Hematopoietic multipotent progenitor cell treated with erythropoietin and hydrocortisone succinate and interleukin-3 and kit ligand, for 17 days (in vitro differentiated cells): ENCODE measurements at regions not wholly inside any gene's neighbourhood (a gene's known extent, or its start where the extent isn't known, plus 50 kb on each side); places are given as distances from the start of the nearest gene placed in this dataset.
"Not testable (repeated sequence)": the region's sequence is repeated elsewhere in the genome, so short reads cannot be mapped to it uniquely, and the experiment has no call there.

Experiments used
- DNase-seq: peaks from one replicate; pipeline ENCODE4 v3.0.0-alpha.2; 2015; ENCODE audit warnings: low spot score

- DNase-seq: no peak
These were observed 1125.7 kb upstream of the GOT2 start for GRCh38 chr16:59859676-59860402.

- no peak for DNase-seq
These were observed 1120.8 kb upstream of the GOT2 start for GRCh38 chr16:59854846-59855439.

DNA sequence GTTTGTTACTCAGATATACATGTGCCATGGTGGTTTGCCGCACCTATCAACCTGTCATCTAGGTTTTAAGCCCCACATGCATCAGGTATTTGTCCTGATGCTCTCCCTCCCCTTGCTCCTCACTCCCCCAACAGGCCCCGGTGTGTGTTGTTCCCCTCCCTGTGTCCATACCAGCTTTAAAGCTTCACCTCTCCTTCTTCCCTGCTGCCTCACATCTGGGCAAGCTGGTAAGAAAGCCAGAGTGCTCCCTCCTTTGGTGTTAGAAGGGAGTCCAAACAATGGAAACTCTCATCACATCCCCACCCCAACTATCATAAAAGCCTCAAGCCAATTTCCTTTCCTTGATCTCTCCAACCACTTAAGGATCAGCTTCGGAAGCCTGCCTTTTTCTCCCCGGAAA, 1115.6 kb upstream of the GOT2 start:
- no peak for DNase-seq

GRCh38 chr16:59848296-59848695, 1114.2 kb upstream of the GOT2 start:
- DNase-seq: no peak

DNA sequence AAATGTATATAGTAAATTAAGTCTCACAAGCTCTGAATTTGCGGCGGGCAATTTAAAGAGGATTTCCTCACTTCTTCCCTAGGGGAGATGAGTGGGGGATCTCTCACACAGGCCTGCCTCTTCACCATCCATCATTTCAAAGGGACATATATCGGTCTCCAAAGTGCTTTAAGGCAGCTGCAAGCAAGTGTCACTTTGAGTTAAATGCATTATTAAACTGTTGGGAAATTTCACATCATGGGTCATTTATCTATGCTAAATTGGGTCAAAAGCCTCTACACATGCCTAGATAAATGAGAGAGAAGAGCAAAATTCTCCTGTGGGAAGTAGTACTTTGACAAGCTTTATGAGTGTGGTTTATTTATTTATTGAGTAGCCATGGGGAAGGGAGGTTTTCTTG, 1106.1 kb upstream of the GOT2 start:
- no peak for DNase-seq

- no peak for DNase-seq
These were observed 1092.7 kb upstream of the GOT2 start for GRCh38 chr16:59826767-59827166.

DNA sequence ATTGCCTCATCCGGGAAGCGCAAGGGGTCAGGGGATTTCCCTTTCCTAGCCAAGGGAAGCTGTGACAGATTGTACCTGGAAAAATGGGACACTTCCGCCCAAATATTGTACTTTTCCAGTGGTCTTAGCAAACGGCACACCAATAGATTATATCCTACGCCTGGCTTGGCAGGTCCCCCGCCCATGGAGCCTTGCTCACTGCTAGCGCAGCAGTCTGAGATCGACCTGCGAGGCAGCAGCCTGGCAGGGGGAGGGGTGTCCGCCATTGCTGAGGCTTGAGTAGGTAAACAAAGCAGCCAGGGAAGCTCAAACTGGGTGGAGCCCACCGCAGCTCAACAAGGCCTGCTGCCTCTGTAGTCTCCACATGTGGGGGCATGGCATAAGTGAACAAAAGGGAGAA, 1075.4 kb upstream of the GOT2 start:
- DNase-seq: not testable (repeated sequence)

GRCh38 chr16:59783191-59783590, 1049.1 kb upstream of the GOT2 start:
- no peak for DNase-seq

- no peak for DNase-seq
These were observed 1039.2 kb upstream of the GOT2 start for GRCh38 chr16:59773330-59773729.

DNA sequence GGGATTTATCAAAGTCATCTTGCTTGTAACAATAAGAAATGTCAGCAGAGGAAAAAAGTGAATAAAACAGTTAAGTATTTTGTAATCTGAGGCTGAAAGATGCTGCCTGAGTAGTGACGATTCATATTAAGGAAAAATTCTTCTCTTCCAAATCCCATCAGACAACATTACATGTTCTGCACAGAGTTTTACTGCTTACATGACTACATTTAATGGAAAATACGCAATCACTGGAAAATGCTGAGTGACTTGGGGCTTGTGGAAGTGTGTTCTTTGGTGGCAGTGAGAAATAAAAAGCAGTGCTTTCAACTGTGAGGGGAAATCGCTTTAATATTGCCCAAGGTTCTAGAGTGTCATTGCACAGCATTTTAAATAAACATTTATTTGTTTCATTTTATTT, 1025.2 kb upstream of the GOT2 start:
- DNase-seq: no peak

DNA sequence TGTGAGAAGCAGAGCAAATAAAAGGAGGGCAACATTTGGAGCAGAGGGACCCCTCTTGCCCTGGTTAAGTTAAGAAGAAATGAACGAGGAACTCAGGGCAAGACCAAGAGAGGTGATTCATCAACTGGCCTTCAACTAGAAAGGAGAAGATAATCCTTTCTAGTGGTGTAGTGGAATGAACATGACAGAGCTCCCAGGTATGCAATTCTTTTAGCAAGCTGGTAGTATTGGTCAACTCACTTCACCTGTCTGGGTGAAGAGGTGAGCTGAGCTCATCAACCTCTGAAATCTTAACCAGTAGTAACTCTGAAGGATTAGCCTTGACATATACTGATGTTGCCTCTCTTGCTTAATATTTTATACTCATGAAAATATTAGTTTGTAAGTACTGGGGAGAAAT, 1024.7 kb upstream of the GOT2 start:
- no peak for DNase-seq

DNA sequence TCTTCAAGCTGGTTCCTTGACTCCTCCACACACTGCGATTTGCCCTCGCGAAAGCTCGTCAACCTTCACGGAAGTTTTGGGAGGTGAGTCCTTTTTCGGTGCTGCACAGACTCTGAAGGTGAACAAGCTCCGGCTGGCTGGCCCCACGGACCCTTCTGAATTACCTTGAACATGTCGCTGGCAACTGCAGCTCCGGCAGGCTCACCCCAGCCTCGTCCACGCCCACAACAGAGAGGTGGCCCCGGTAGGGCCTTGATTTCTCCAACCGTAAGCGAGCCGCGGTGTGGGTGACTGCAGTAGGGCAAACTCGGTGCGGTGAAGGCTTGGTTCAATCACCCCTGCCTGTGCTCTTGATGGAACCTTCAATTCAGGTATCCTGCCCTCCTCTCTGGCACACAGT, 1020.7 kb upstream of the GOT2 start:
- no peak for DNase-seq

GRCh38 chr16:59749662-59750336, 1015.7 kb upstream of the GOT2 start:
- DNase-seq: no peak

GRCh38 chr16:59748531-59748930, 1014.4 kb upstream of the GOT2 start:
- DNase-seq: no peak

GRCh38 chr16:59743504-59743903, 1009.4 kb upstream of the GOT2 start:
- no peak for DNase-seq

GRCh38 chr16:59740858-59741257, 1006.7 kb upstream of the GOT2 start:
- DNase-seq: no peak

GRCh38 chr16:59737274-59737673, 1003.2 kb upstream of the GOT2 start:
- DNase-seq: no peak

- no peak for DNase-seq
These were observed 999.2 kb upstream of the GOT2 start for GRCh38 chr16:59733321-59733720.

- DNase-seq: no peak
These were observed 995.5 kb upstream of the GOT2 start for GRCh38 chr16:59729613-59730012.

- no peak for DNase-seq
These were observed 985.0 kb upstream of the GOT2 start for GRCh38 chr16:59719121-59719520.

DNA sequence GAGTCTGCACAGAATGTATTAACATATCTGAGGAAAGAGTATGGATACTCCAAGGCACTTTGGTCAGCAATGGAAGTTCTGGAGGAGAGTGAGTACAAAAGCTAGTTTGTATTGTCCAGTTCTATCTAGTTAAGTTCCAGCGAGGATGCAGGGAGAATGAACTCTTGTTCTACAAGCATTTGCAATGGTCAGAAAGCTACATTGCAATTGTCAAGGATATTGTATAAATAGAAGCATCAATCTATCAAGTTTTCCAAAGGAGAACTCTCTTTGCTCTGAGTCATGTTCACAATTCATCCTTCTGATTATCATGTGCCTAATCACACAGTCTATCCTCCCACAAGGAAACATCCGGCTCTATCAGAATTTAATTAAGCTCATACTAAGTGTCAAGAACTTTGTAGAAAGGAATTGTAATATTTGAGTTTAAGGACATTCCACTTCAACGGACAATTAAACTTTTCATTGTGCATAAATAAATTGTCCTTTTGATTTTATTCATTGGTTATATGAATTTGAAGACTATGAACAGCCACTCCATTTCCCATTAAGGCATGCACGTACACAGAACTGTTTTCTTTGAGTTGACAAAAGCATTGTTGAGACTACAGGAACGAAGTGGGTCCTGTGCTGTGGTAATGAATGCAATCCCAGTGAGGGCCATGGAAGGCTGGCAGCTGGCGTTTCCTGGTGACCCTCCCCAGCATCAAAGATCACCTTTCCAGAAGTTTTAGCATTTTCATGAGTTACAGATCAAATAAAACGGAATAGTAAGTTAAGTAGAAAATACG, 973.5 kb upstream of the GOT2 start:
- DNase-seq: no peak
